GM23248 (cell line): ENCODE measurements at regions not wholly inside any gene's neighbourhood (a gene's known extent, or its start where the extent isn't known, plus 50 kb on each side); places are given as distances from the start of the nearest gene placed in this dataset.

Experiments used
- DNase-seq: peaks from one replicate; pipeline ENCODE4 v3.0.0-alpha.2; 2015
- H2AFZ ChIP-seq: fragments of 200-600 bp; sonication (generic); 2 replicates; pipeline ENCODE4 v1.6.1; 2016; ENCODE audit warnings: antibody characterized with exemption
- H3F3A ChIP-seq: fragments of 200-600 bp; sonication (generic); 2 replicates; pipeline ENCODE4 v1.6.1; 2016; ENCODE audit warnings: mild to moderate bottlenecking, antibody characterized with exemption, mixed run types; ENCODE audit not compliant: insufficient read depth
- H3K27ac ChIP-seq: fragments of 200-600 bp; sonication (generic); 2 replicates; pipeline ENCODE4 v1.5.1; 2016; ENCODE audit warnings: mild to moderate bottlenecking
- H3K27me3 ChIP-seq: fragments of 200-600 bp; sonication (generic); replicated peaks from 2 replicates; pipeline ENCODE4 v1.6.1; 2016; ENCODE audit warnings: mild to moderate bottlenecking; ENCODE audit not compliant: insufficient read depth
- H3K36me3 ChIP-seq: fragments of 200-600 bp; sonication (generic); 2 replicates; pipeline ENCODE4 v1.6.1; 2016; ENCODE audit warnings: low read depth, mild to moderate bottlenecking
- H3K4me1 ChIP-seq: fragments of 200-600 bp; sonication (generic); 2 replicates; pipeline ENCODE4 v1.6.1; 2016; ENCODE audit warnings: mild to moderate bottlenecking; ENCODE audit not compliant: insufficient read depth
- H3K4me2 ChIP-seq: fragments of 200-600 bp; sonication (generic); one replicate; pipeline ENCODE4 v1.6.1; 2016; ENCODE audit warnings: mild to moderate bottlenecking; ENCODE audit not compliant: unreplicated experiment
- H3K4me3 ChIP-seq: fragments of 200-600 bp; sonication (generic); 2 replicates; pipeline ENCODE4 v1.5.1; 2016; ENCODE audit warnings: mild to moderate bottlenecking
- H3K79me2 ChIP-seq: fragments of 200-600 bp; sonication (generic); 2 replicates; pipeline ENCODE4 v1.6.1; 2016; ENCODE audit warnings: mild to moderate bottlenecking; ENCODE audit not compliant: insufficient read depth
- H3K9ac ChIP-seq: fragments of 200-600 bp; sonication (generic); 2 replicates; pipeline ENCODE4 v1.6.1; 2016; ENCODE audit warnings: mild to moderate bottlenecking
- H3K9me2 ChIP-seq: fragments of 200-600 bp; sonication (generic); 2 replicates; pipeline ENCODE4 v1.6.1; 2016; ENCODE audit warnings: mixed run types, mild to moderate bottlenecking, moderate library complexity; ENCODE audit not compliant: insufficient read depth
- H3K9me3 ChIP-seq: fragments of 200-600 bp; sonication (generic); one replicate; pipeline ENCODE4 v1.6.1; 2017; ENCODE audit warnings: low read depth
- H4K20me1 ChIP-seq: fragments of 200-600 bp; sonication (generic); 2 replicates; pipeline ENCODE4 v1.6.0; 2016; ENCODE audit not compliant: insufficient read depth
- EZH2 ChIP-seq: fragments of 200-600 bp; sonication (generic); IDR thresholded peaks from 2 replicates; pipeline ENCODE4 v1.6.1; 2018; ENCODE audit warnings: antibody characterized with exemption, mild to moderate bottlenecking; ENCODE audit not compliant: insufficient read depth, poor library complexity, severe bottlenecking
- EZH2phosphoT487 ChIP-seq: fragments of 200-600 bp; sonication (generic); IDR thresholded peaks from 2 replicates; pipeline ENCODE4 v1.6.1; 2018; ENCODE audit warnings: antibody characterized with exemption, moderate library complexity, mild to moderate bottlenecking, low read depth; ENCODE audit not compliant: insufficient read depth
- WGBS, 2 experiments: methylation state at CpG; one replicate each; pipeline ENCODE4 v1.1.6; 2015 to 2017; ENCODE audit warnings: low lambda C conversion rate in 2 of 2, low coverage in 1 of 2; ENCODE audit errors: missing lambda C conversion rate in 2 of 2; 5-methylcytosine and 5-hydroxymethylcytosine counted together
- in situ Hi-C: fragments of 300-500 bp; cut with MboI; formaldehyde crosslinking; loops from 2 replicates; pipeline ENCODE4 v1.15.0; 2020

DNA sequence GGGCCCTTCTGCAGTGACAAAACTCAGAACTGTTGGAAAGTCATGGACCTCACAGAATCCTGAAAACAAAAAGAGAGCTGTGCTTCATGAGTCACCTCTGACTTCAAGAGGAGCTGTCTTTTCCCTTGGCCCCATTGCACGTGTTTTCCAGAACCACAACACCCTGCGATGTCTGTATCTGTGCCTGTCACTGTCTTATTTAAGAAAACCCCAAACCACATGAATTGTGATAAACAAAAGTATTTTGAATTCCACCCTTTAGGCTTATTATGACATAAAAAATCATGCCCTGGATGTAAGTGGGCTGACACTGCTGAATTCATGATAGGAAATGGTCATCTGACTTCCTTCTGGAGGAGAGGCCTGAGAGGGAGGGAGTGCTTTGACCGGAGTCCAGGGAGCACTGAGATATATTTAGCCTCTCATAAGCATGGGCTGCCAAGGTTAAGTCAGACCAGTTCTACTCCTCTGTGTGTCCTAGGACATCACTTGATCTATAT is 96.4 kb upstream of the DUSP22 start:
- Histone ChIP-seq H3K27me3 (no peaks in the 10 kb centered on the region; the same call in 1 of the 2 replicates), H4K20me1 (no peaks in the 10 kb centered on the region), H3K79me2 (no peaks in the 10 kb centered on the region), H3F3A (no peaks in the 10 kb centered on the region), H3K4me1 (no peaks in the 10 kb centered on the region), H3K9ac (no peak overlapping the region), H3K36me3 (no peaks in the 10 kb centered on the region), H3K9me2 (no peaks in the 10 kb centered on the region), H3K4me3 (no peak overlapping the region), H3K27ac (no peak overlapping the region), H3K9me3 (no peaks in the 10 kb centered on the region), H3K4me2 (no peak overlapping the region), H2AFZ (no peak overlapping the region)
- DNase-seq: peak; percentile 28
- WGBS, 2 experiments: 3 to 4% methylated on average over 3 of the region's 3 CpGs
- TF ChIP-seq EZH2: no peak
- in situ Hi-C loops: no loop called here

DNA sequence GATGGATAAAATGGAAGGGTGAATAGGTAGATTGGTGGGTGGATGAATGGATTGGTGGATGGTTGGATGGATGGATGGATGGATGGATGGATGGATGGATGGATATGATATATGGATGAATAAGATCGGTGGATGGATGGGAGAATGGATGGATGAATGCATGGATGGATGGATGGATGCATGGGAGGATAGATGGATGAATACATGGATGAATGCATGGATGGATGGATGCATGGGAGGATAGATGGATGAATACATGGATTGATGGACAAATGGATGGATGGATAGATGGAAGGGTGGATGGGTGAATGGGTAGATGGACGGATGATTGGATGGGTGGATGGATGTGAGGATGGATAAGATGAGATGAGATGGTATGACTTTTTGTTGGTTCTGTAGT is 95.7 kb upstream of the DUSP22 start:
- no peaks in the 10 kb centered on the region for H3K9me2 ChIP-seq
- in situ Hi-C loops: no loop called here
- no peaks in the 10 kb centered on the region for H3K9me3 ChIP-seq
- H4K20me1 ChIP-seq: no peaks in the 10 kb centered on the region
- no peaks in the 10 kb centered on the region for H3K4me1 ChIP-seq
- H3K36me3 ChIP-seq: no peaks in the 10 kb centered on the region
- TF ChIP-seq EZH2phosphoT487 (no peak), EZH2 (no peak)
- no peaks in the 10 kb centered on the region; the same call in 1 of the 2 replicates for H3K27me3 ChIP-seq
- H3K4me2 ChIP-seq: no peak overlapping the region
- H3K9ac ChIP-seq: no peak overlapping the region
- H3K4me3 ChIP-seq: no peak overlapping the region
- 50 to 63% methylated on average over 2 of the region's 2 CpGs for WGBS, 2 experiments
- no peak overlapping the region for H2AFZ ChIP-seq
- no peak for DNase-seq
- no peak overlapping the region for H3K27ac ChIP-seq
- H3F3A ChIP-seq: no peaks in the 10 kb centered on the region
- no peaks in the 10 kb centered on the region for H3K79me2 ChIP-seq

DNA sequence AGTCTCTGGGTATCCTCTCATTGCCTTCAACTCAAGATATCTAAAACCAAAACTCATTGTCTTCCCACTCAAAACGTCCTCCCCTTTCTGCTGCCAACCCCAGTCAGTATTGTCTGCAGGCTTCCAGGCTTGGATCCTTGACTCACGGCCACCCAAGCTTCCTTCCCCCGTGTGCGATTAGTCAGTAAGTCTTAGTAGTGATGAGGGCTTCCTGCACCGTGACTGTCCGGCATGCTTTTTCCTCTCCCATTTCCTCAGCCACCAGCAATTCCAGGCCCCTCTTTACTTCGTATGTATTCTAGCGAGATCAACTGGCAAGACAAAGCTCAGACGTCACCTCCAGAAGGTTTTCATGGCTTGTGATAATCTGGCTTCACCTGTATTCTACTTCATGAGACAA is 88.6 kb upstream of the DUSP22 start:
- no peaks in the 10 kb centered on the region for H3F3A ChIP-seq
- no peak for DNase-seq
- H3K4me2 ChIP-seq: no peak overlapping the region
- no peaks in the 10 kb centered on the region for H3K79me2 ChIP-seq
- H3K27ac ChIP-seq: no peak overlapping the region
- no peak overlapping the region for H3K4me3 ChIP-seq
- peaks cover 9% of the 10 kb centered on the region; the same call in 1 of the 2 replicates for H3K27me3 ChIP-seq
- H3K36me3 ChIP-seq: no peaks in the 10 kb centered on the region
- TF ChIP-seq EZH2 (no peak), EZH2phosphoT487 (no peak)
- H3K9me2 ChIP-seq: no peaks in the 10 kb centered on the region
- no peaks in the 10 kb centered on the region for H3K9me3 ChIP-seq
- no peak overlapping the region for H2AFZ ChIP-seq
- 54 to 56% methylated on average over 9 of the region's 9 CpGs for WGBS, 2 experiments
- H4K20me1 ChIP-seq: no peaks in the 10 kb centered on the region
- H3K9ac ChIP-seq: no peak overlapping the region
- no peaks in the 10 kb centered on the region for H3K4me1 ChIP-seq
- in situ Hi-C loops: no loop called here

DNA sequence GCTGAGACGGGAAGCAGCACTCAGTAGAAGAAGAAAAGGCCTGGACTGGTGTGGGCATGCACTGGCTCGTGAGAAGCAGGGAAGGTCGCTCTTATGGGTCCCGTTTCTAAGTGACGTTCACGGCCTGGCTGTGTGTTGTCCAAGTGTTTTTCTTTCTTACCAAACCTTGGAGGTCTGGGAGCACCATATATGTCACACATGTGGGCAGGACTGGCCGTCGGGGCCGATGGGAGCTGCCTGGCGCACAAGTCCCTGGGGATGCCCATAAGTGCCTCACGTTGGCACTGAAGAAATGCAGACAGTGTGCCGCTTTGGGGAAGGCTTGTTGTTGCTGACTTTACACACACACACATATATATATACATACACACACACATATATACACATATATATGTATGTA is 86.0 kb upstream of the DUSP22 start:
- no peaks in the 10 kb centered on the region for H3F3A ChIP-seq
- H3K4me2 ChIP-seq: no peak overlapping the region
- H3K9ac ChIP-seq: no peak overlapping the region
- peaks cover 16% of the 10 kb centered on the region; the same call in 1 of the 2 replicates for H3K27me3 ChIP-seq
- H3K79me2 ChIP-seq: no peaks in the 10 kb centered on the region
- DNase-seq: no peak
- 59 to 69% methylated on average over 11 to 12 of the region's 12 CpGs for whole genome bisulfite sequencing, 2 experiments
- no peaks in the 10 kb centered on the region for H3K36me3 ChIP-seq
- TF ChIP-seq EZH2phosphoT487: no peak
- TF ChIP-seq EZH2: no peak
- H3K9me3 ChIP-seq: no peaks in the 10 kb centered on the region
- H3K4me3 ChIP-seq: no peak overlapping the region
- H2AFZ ChIP-seq: no peak overlapping the region
- H3K27ac ChIP-seq: no peak overlapping the region
- H4K20me1 ChIP-seq: no peaks in the 10 kb centered on the region
- in situ Hi-C loops: no loop called here
- H3K9me2 ChIP-seq: no peaks in the 10 kb centered on the region
- H3K4me1 ChIP-seq: no peaks in the 10 kb centered on the region

DNA sequence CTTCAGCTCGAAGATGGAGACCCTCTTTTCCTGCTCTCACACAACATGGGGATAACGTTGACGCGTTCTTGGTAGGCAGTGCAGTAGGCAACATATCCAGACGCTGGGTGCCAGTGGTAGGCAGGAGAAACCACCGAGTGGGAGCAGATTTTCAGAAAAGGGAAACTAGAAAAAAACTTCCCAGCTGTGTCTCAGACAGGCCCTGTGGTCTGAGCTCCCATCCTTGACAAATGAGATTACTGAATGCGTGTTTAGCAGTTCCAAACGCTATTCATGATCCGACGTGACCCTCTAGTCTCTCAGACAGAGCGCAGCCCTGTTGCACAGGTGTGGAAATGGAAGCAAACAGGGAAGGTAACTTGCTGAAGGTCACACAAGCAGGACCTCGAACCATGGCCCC is 83.9 kb upstream of the DUSP22 start:
- WGBS, 2 experiments: 56 to 64% methylated on average over 12 of the region's 12 CpGs
- Histone ChIP-seq H3K36me3 (no peaks in the 10 kb centered on the region), H3K9me2 (no peaks in the 10 kb centered on the region), H3K9ac (no peak overlapping the region), H3K4me1 (no peaks in the 10 kb centered on the region), H3K4me2 (no peak overlapping the region), H3K27ac (no peak overlapping the region), H3F3A (no peaks in the 10 kb centered on the region), H4K20me1 (no peaks in the 10 kb centered on the region), H3K27me3 (peaks cover 20% of the 10 kb centered on the region), H2AFZ (no peak overlapping the region), H3K4me3 (no peak overlapping the region), H3K79me2 (no peaks in the 10 kb centered on the region), H3K9me3 (no peaks in the 10 kb centered on the region)
- no peak for DNase-seq
- no peak for TF ChIP-seq EZH2phosphoT487
- TF ChIP-seq EZH2: no peak
- in situ Hi-C loops: no loop called here
